Activated naive CD4-positive, alpha-beta T cell treated with anti-CD3 and anti-CD28 coated beads for 36 hours (primary cell): ENCODE measurements at regions not wholly inside any gene's neighbourhood (a gene's known extent, or its start where the extent isn't known, plus 50 kb on each side); places are given as distances from the start of the nearest gene placed in this dataset.

Experiments used
- CTCF ChIA-PET: fragments of 350-600 bp; sonication (Branson Sonifier 250); formaldehyde crosslinking; loops from one replicate; lab custom pipeline; 2021; ENCODE audit warnings: antibody characterized with exemption; lab: Charles Lee
- DNase-seq: peaks from one replicate; pipeline ENCODE4 v3.0.0-alpha.2; 2020
- H3K27ac Mint-ChIP-seq: one replicate; pipeline ENCODE4 v1.8.0; 2021; ENCODE audit warnings: mild to moderate bottlenecking, mixed read lengths
- H3K27me3 Mint-ChIP-seq: one replicate; pipeline ENCODE4 v1.8.0; 2021; ENCODE audit warnings: low read depth, mixed read lengths
- H3K36me3 Mint-ChIP-seq: one replicate; pipeline ENCODE4 v1.8.0; 2021; ENCODE audit warnings: low read depth, mixed read lengths
- H3K4me1 Mint-ChIP-seq: one replicate; pipeline ENCODE4 v1.8.0; 2021; ENCODE audit warnings: low read depth, mixed read lengths
- H3K4me3 Mint-ChIP-seq: one replicate; pipeline ENCODE4 v1.8.0; 2021; ENCODE audit warnings: mild to moderate bottlenecking, moderate library complexity, mixed read lengths
- H3K9me3 Mint-ChIP-seq: one replicate; pipeline ENCODE4 v1.8.0; 2021; ENCODE audit warnings: mixed read lengths
- intact Hi-C: fragments of 100-400 bp; cut with micrococcal nuclease; formaldehyde crosslinking; loops from one replicate; pipeline ENCODE4 v1.15.1; 2023

DNA sequence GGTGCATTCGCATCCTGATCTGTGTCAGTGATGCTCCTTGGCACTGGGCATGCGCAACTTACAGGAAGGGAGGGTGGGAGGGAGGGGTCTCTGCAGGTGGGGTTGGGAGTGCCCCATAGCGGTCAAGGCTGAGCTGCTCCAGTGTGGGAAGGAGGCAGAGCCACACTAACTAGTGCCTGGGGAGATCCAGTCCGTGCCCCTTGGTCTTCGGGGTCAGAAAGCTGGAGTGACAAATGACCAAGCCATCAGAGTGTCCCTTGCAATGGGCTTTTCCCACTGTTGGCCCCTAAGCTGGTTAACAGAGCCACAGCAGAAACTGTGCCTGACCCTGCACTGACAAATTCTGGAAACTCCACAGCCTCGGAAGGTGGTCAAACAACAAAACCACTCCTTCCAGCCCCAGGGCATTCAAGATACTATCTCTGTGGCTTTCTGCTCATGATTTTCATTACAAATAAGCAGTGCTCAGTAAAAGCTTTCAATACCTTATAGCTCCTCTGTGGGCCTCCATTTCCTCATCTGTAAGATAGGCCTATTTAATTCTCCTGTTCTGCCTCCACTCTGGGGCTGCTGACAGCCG, 138.1 kb upstream of the UNC5B start:
- no peak for DNase-seq
- no peaks in the 10 kb centered on the region for H3K36me3 Mint-ChIP-seq
- H3K4me3 Mint-ChIP-seq, result no peak overlapping the region
- no peaks in the 10 kb centered on the region for H3K4me1 Mint-ChIP-seq
- no peaks in the 10 kb centered on the region for H3K9me3 Mint-ChIP-seq
- no peaks in the 10 kb centered on the region for H3K27me3 Mint-ChIP-seq
- intact Hi-C loops, result no loop called here
- CTCF ChIA-PET, result no interaction called here
- H3K27ac Mint-ChIP-seq, result no peak overlapping the region

DNA sequence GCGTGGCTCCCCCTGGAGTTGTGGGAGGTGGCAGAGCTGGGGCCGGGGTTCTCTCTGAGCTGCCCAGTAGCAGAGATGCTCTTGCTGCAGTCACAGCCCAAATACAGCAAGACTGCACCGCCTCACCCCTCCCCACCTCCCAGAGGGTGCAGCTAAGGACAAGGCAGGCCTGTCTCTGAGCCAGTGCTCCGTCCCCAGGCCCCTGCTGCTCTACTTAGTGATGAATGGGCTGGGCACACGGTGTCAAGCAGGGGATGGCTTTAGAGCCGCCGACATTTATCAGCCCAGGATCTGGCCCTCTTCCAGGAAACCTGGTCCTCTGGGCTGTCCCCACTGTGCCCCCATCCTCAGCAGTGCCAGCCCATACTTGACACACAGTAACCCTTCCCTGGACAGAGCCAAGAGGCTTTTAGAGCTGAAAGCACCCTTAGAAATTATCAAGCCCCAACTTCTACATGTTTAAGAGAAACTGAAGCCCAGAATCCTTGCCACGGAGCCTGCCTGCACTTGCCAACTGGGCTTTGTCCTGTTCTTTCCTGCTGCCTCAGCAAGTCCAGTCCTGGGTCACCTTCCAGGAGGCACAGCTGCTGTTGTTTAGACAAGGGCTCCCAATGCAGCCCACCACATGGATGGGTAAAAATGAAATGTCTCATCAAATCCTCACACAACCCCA, 137.1 kb upstream of the UNC5B start:
- CTCF ChIA-PET, result no interaction called here
- Mint-ChIP-seq H3K9me3 (no peaks in the 10 kb centered on the region), H3K27me3 (no peaks in the 10 kb centered on the region), H3K27ac (no peak overlapping the region), H3K4me3 (no peak overlapping the region), H3K4me1 (no peaks in the 10 kb centered on the region), H3K36me3 (no peaks in the 10 kb centered on the region)
- intact Hi-C loops, result no loop called here
- no peak for DNase-seq

DNA sequence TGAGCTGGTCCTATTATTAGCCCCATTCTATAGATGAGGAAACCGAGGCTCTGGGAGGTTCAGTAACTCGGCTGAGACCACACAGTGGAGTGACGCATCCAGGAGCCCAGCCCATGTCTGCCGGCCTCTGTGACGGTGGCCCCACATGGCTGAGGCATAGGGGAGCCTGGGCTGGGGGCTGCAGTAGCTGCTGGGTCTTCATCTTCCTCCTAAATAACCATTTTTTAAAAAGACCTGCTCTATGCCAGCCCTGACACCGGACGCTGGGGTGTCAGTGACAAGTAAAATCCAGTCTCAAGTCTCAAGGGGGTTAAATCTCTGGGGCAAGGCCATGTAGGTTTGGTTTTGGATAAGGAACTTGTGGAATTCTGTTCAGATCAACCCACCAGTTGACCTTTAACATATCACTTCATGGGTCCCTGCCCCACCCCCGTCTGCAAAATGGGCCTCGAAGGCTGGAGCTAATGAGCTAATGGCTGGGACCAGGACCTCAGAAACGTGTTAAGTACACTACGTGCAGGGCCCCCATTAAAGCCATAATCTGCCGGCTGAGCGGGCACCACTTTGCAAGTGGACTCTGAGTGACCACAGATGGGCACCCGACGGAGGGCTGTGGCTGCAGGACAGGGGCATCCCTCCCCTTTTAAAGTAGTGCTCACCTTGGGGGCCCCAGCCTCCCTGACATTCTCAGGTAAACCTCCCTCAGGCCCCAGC, 136.5 kb upstream of the UNC5B start:
- CTCF ChIA-PET, result no interaction called here
- no peak overlapping the region for H3K4me3 Mint-ChIP-seq
- no peaks in the 10 kb centered on the region for H3K36me3 Mint-ChIP-seq
- no peaks in the 10 kb centered on the region for H3K4me1 Mint-ChIP-seq
- no peak for DNase-seq
- H3K27me3 Mint-ChIP-seq, result no peaks in the 10 kb centered on the region
- intact Hi-C loops, result no loop called here
- H3K9me3 Mint-ChIP-seq, result no peaks in the 10 kb centered on the region
- H3K27ac Mint-ChIP-seq, result no peak overlapping the region

DNA sequence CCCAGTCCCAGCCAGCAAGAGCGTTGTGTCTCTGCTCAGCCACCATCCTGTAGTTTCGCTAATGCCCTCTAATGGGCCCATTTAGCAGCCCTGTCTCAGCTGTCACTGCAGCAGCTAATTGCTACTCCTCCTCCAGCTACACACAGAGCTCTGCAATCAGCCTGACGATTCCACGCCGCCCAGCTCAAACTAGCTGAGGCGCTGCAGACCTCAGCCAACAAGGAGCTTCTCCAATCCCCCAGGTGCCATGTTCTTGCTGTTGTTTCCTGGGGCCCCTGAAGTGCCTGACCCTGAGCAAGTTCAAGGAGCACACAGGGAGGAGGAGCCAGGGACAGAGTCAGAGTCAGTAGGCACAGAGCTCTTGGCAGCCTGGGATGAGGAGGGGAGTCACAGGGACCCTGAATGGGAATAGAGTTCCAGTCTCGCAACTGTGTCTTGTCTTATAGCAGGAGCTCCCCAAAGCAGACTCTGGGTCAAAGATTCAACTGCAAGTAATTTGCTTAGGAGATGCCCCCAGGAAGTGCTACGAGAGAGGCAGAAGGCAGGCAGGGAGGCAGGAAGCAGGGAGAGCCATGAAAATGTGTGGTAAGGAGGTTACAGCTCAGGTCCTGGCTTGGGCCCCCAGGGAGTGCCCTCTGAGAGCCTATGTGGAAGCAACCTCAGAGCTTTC, 135.8 kb upstream of the UNC5B start:
- Mint-ChIP-seq H3K27me3 (no peaks in the 10 kb centered on the region), H3K27ac (no peak overlapping the region)

DNA sequence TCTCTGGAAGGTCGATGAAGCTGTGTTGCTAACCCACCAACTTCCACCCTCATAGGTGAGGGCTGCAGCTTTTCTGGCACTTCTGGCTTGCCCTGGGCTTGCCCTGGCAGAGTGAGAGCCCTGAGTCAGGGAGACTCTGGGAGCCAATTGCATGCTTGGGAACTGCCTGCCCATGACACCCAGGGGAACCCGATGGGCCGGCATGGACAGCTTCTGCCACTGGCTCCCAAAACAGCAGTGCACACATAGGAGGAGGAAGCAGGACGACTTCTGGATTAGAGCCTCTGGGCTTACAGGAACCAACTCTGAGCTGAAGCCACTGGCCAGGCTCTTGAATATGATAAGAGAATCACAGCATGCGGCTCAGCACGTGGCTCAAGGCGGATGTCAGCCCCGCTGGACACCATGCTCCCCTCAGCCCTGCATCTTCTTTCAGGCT, 135.2 kb upstream of the UNC5B start:
- no peaks in the 10 kb centered on the region for H3K4me1 Mint-ChIP-seq
- H3K9me3 Mint-ChIP-seq, result no peaks in the 10 kb centered on the region
- DNase-seq, result peak; percentile 1
- no peaks in the 10 kb centered on the region for H3K36me3 Mint-ChIP-seq
- H3K27ac Mint-ChIP-seq, result no peak overlapping the region
- CTCF ChIA-PET, result no interaction called here
- no peaks in the 10 kb centered on the region for H3K27me3 Mint-ChIP-seq
- no peak overlapping the region for H3K4me3 Mint-ChIP-seq
- intact Hi-C loops, result no loop called here

More for the DNA sequence above, 135.8 kb upstream of the UNC5B start:
- intact Hi-C loops, result no loop called here
- Mint-ChIP-seq H3K36me3 (no peaks in the 10 kb centered on the region), H3K4me1 (no peaks in the 10 kb centered on the region), H3K9me3 (no peaks in the 10 kb centered on the region), H3K4me3 (no peak overlapping the region)
- CTCF ChIA-PET, result no interaction called here
- peak; percentile 3 for DNase-seq

DNA sequence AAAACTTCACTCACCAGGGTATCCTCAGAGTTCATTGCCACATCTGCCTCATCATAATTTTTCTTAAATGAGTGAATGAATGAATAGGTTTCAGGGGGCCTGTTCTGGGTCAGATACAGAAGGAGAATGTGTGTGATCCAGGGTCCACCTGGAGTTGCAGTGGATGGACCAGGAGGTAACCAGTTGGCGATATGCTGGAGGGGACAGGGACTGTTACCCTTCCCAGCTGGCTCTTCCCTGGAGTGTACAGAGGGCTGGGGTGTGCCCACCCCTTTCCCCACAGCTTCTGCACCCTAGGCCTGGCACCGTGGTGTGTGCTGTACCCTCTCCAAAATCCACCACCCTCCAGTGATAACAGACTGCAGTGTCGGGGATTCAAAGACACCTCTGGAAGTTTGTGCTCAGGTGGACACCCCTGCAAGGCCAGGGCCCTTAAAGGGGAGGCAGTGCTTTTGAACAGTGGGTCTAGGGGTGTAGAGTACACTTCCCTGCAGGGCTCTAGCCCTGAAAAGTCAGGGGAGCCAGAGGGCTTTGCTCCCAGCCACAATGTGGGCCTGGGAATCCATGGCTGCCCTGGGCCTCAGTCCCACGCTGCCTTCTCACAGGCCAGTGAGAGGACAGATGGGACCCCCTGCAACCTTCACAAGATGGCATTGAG, 134.4 kb upstream of the UNC5B start:
- CTCF ChIA-PET, result no interaction called here
- H3K27ac Mint-ChIP-seq, result no peak overlapping the region
- intact Hi-C loops, result no loop called here
- H3K4me1 Mint-ChIP-seq, result no peaks in the 10 kb centered on the region
- DNase-seq, result peak; percentile 1
- no peak overlapping the region for H3K4me3 Mint-ChIP-seq
- no peaks in the 10 kb centered on the region for H3K27me3 Mint-ChIP-seq
- H3K36me3 Mint-ChIP-seq, result no peaks in the 10 kb centered on the region
- H3K9me3 Mint-ChIP-seq, result no peaks in the 10 kb centered on the region

DNA sequence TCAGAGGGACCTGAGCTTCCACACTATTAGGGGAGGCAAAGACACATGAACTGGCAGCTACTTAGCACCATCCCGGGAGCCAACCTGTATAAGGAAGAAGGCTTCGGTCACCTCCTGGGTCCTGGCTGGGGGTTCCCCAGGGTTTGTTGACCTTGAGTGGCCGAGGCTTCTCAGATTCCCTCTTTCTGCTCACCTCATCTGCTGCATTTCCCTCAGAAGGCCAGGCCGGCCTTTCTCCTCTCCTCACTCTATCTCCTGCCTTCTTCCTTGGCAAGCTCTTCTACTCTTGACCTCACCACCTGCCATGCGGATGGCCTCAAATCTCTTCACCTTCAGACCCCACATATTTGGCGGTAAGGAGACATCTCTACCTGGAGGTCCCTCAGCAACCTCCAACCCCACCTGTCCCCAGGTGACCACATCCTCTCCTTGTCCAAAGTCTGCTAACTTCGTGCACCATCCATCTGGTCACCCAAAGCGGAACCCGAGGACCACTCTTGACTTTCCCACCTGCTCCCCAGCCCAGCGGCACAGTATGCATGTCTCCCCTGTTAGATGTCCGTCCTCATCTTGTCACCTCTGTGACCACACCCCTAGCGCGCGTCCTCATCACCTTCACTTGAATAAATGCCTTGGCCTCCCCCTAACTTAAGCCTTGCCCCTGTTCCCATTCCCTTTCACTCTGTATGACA, 133.8 kb upstream of the UNC5B start:
- no peak overlapping the region for H3K27ac Mint-ChIP-seq
- no peaks in the 10 kb centered on the region for H3K4me1 Mint-ChIP-seq
- no peaks in the 10 kb centered on the region for H3K27me3 Mint-ChIP-seq
- intact Hi-C loops, result no loop called here
- CTCF ChIA-PET, result interaction anchor here (0.6 to 0.7 kb wide), 2 partner anchors 154 to 447 kb away, joined by 3 read pairs; no protein-coding TSS in a partner anchor
- no peaks in the 10 kb centered on the region for H3K9me3 Mint-ChIP-seq
- no peaks in the 10 kb centered on the region for H3K36me3 Mint-ChIP-seq
- DNase-seq, result peak; percentile 2
- H3K4me3 Mint-ChIP-seq, result no peak overlapping the region

DNA sequence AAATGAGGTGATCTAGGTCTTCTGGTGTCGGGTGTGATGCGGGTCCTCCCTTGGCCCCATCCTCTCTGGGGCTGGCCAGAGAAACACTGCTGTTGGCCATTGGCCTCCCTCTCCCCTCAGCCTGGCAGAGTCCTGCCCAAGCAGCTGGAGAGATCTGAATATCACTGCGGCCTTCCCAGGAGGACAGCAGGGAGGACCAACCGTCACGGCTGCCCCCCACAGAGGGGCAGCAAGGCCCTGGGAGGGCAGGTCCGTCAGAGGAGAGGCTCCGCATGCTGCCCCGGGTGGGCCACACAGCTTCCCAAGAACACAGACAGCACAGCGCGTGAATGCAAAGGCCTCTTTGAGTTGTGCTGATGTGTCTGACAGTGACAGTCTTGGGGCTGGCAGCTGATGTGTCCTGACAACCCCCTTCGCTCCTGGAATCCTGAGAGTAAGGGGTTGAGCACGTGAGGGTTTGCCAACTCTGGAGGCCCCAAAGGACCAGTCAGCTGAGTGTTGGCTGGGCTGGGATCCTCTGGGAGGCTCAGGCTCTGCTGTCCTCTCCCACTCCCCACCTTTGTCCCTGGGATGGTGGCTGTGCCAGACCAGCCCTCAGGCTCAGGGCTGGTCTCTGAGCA, 132.5 kb upstream of the UNC5B start:
- peak; percentile 1 for DNase-seq
- Mint-ChIP-seq H3K27ac (no peak overlapping the region), H3K36me3 (no peaks in the 10 kb centered on the region), H3K9me3 (no peaks in the 10 kb centered on the region), H3K27me3 (no peaks in the 10 kb centered on the region), H3K4me3 (no peak overlapping the region), H3K4me1 (no peaks in the 10 kb centered on the region)
- intact Hi-C loops, result no loop called here
- CTCF ChIA-PET, result no interaction called here

DNA sequence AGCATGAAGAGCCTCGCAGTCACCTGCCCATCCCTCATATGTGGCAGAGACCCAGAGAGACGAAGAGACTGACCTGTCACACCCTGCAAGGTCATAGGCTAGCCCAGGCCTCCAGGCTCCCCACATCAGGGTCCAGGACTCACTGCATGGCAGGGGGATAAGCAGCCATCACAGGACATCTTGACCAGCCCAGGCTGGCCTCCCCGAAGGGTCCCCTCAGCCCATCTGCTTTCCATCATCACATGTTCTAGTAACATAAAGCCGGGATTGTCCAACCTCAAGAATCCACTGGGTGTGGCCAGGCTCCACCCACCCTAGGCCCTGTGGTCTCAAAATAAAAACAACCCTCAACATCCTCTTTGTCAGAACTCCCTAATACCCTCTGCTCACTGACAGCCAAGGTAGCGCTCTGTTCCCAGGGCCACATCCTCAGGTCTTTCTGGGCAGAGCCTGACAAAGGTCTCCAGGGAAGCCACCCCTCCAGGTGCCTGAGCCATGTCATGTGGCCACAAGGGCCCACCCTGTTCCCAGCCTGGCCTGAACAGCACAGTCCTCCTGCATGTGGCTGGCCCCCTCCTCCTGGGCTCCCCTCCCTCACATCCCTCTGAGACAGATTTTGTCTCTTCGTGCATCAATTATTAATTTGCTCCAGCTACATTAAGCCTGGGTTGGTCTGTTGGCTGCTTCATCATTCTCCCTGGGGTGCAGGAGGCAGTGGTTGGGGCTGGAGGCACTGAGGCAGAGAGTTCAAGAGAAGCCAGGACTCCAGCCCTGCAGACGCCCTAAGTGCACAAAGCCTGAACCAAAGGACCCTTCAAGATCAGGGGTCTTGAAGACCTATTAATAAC, 131.8 kb upstream of the UNC5B start:
- no peak overlapping the region for H3K27ac Mint-ChIP-seq
- DNase-seq, result peak; percentile 1

DNA sequence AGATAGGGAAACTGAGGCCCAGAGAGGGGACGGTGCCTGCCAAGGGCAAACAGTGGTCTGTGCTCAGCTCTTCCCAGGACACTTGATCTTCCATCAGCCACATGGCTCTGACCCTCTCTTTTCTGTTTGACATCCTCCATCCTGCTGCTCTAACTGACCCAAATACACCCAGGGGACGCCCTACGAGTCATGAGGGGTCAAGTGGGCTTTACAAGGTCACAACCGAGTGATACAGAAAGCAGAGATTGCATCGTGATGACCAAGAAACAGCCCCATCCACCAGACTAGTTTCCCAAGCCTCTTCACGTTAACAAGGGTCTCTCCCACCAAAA, 131.2 kb upstream of the UNC5B start:
- Mint-ChIP-seq H3K4me3 (no peak overlapping the region), H3K9me3 (no peaks in the 10 kb centered on the region), H3K27me3 (no peaks in the 10 kb centered on the region), H3K27ac (no peak overlapping the region), H3K36me3 (no peaks in the 10 kb centered on the region), H3K4me1 (no peaks in the 10 kb centered on the region)
- CTCF ChIA-PET, result no interaction called here
- intact Hi-C loops, result no loop called here
- DNase-seq, result no peak

More for the DNA sequence above, 131.8 kb upstream of the UNC5B start:
- Mint-ChIP-seq H3K4me1 (no peaks in the 10 kb centered on the region), H3K9me3 (no peaks in the 10 kb centered on the region), H3K27me3 (no peaks in the 10 kb centered on the region), H3K4me3 (no peak overlapping the region), H3K36me3 (no peaks in the 10 kb centered on the region)
- intact Hi-C loops, result no loop called here
- CTCF ChIA-PET, result no interaction called here

DNA sequence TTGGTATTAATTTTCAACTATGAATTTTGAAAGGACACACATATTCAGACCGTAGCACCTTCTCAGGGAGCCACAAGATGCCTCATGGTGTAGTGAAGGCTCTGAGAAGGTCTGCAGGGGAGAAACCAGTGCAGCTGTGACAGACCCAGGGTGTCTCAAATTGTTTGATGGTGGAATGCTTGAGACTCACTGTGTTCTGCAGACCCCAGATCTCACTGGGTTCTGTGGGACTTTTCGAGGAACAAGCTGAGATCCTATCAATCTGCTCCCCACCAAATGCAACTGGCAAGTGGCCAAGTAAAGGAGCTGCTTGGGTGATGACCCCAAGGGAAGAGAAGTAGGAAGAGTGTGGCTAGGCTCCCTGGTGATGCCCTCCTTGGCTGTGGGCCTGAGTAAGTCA, 130.5 kb upstream of the UNC5B start:
- Mint-ChIP-seq H3K9me3 (no peaks in the 10 kb centered on the region), H3K27me3 (no peaks in the 10 kb centered on the region), H3K4me3 (no peak overlapping the region), H3K27ac (no peak overlapping the region), H3K36me3 (no peaks in the 10 kb centered on the region), H3K4me1 (no peaks in the 10 kb centered on the region)
- CTCF ChIA-PET, result no interaction called here
- intact Hi-C loops, result no loop called here
- DNase-seq, result no peak
